ENCODE measurements at regions not wholly inside any gene's neighbourhood (a gene's known extent, or its start where the extent isn't known, plus 50 kb on each side); places are given as distances from the start of the nearest gene placed in this dataset.
"Not testable (repeated sequence)": the region's sequence is repeated elsewhere in the genome, so short reads cannot be mapped to it uniquely, and the experiment has no call there.

- DNase-seq (ENCODE audit: low spot score): no peak
These were observed 335.4 kb upstream of the CDH2 start for GRCh38 chr18:28512357-28512756.

- peak; percentile 3 for DNase-seq (ENCODE audit: low spot score)
These were observed 334.5 kb upstream of the CDH2 start for GRCh38 chr18:28511413-28511821.

DNA sequence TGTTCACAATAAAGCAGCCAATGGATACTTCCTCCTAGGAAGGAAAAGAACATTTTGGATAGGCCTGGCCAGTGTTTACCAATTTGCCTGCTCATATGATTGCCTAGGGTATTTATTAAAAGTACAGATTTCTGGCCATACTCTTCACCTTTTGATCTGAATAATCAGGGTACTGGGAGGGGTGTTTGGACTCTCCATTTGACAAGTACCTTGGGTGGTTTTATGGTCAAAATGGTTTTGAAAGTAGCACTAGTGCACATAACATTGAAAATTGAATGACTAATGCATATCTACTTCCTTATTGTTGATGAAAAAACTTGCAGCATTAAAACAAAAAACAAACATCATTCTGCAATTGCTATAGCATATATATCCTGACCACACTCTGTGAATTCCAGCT lies 333.3 kb upstream of the CDH2 start:
- no peak for DNase-seq (ENCODE audit: low spot score)

GRCh38 chr18:28504066-28504465 lies 327.1 kb upstream of the CDH2 start:
- DNase-seq (ENCODE audit: low spot score): no peak

DNA sequence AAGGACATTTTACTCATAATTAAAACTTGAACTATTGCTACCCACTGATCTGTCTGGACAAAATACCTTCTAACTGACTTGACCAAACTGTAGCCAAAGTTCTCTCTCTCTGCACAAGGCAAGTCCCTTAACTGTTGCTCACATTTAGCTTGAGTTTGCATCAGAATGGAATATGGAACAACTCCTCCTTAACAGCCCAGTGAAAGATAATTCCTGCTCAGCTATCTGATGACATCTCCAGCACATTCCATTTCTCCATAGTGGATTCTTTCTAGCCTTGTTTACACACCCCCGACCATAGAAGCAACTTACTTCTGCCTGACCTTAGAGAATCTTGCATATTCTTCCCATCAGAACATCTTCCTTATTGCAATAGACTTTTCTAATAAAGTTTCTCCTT lies 317.2 kb upstream of the CDH2 start:
- no peak for DNase-seq (ENCODE audit: low spot score)

DNA sequence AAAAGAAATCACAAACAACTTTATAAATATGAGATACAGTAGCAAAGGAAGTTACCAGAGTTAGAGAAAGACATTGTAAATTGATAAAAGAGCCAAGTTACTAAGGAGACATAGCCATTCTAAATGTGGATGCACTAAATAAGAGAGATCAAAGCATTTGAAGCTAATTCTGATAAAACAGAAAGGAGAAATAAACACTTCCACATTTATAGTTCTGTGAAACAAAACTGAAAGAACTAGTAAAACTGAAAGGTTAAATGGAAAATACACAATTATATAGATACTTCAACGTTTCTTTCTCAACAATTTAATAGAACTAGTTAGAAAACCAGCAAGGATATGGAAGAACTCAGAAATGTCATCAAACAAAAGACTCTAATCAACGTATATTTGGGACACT lies 309.0 kb upstream of the CDH2 start:
- no peak for DNase-seq (ENCODE audit: low spot score)

DNA sequence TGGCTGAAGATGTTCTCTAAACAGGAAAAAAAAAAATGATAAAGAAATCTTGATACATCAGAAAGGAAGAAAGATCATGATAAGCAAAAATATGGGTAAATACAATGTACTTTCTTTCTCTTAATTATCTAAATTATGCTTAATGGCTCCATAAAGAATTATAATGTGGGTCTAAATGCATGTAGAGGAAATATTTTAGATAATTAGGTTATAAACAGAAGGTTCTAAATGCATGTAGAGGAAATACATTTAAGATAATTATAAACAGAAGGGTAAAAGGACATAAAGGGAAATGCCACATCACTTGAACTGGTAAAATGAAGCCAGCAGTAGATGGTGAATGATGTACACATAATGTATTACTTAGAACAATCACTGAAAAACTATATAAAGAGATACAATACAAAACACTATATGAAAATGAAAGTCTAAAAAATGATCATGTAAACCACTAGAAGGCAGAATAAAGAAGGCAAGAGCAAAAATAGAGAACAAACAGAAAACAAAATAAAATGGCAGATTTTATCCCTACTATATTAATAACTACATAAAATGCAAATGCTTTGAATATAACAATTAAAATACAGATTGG lies 308.4 kb upstream of the CDH2 start:
- DNase-seq (ENCODE audit: low spot score): no peak

DNA sequence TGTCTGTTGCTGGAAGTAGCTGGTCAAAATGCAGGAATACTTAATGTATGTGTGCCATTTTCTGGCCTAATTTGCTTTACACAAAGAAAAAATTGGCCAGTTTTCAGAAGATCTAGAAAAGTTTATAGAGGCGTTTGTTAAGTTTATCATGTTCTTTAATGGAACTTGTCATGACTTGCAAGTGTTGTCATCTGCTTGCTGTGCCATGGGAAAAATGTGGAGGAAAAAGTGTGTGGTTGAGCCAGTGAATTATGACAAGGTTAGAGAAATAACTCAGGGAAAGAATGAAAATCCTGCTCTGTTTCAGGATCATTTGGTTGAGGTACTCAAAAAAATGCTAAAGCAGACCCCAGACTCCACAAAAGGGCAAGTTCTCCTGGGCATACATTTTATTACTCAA lies 301.6 kb upstream of the CDH2 start:
- no peak for DNase-seq (ENCODE audit: low spot score)

- DNase-seq (ENCODE audit: low spot score): no peak
These were observed 299.4 kb upstream of the CDH2 start for GRCh38 chr18:28476302-28476701.

- DNase-seq (ENCODE audit: low spot score): no peak
These were observed 293.0 kb upstream of the CDH2 start for GRCh38 chr18:28469946-28470345.

DNA sequence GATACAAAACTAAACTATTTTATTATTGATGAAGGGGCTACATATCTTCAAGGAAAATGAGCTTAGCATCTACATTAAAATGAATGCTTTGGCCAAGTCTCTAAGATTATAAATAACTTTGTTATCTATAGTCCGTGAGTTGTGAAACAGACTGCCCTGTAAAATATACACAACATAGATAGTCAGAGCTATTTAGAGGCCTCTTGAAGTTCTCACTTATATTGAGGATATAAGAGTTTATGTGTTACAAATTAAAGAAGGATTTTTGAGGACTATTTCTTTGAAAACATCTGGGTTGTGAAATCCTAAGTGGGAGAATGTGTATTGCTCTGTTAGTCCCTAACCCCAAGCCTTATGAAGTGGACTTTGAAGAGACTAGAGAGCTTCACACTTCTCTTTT lies 292.0 kb upstream of the CDH2 start:
- no peak for DNase-seq (ENCODE audit: low spot score)

GRCh38 chr18:28466204-28466603 lies 289.3 kb upstream of the CDH2 start:
- DNase-seq (ENCODE audit: low spot score): no peak

- no peak for DNase-seq (ENCODE audit: low spot score)
These were observed 282.7 kb upstream of the CDH2 start for GRCh38 chr18:28459587-28459986.

DNA sequence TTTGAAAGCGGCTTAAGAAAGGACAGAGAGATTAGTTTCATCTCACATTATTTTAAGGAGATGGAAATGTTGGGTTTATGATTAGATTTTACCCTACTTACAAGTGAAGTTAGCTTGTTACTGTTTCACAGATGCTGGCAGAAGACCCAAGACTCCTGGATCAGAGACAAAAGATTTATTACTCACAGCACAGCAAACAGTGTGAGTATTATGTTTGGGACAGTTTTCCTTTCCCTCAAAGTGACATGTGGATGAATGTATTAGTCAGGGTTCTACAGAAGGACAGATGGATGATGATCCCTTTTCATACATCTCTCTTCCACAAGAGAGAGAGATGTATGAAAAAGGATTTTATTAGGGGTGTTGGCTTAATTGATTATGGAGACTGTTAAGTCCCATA lies 281.8 kb upstream of the CDH2 start:
- no peak for DNase-seq (ENCODE audit: low spot score)

DNA sequence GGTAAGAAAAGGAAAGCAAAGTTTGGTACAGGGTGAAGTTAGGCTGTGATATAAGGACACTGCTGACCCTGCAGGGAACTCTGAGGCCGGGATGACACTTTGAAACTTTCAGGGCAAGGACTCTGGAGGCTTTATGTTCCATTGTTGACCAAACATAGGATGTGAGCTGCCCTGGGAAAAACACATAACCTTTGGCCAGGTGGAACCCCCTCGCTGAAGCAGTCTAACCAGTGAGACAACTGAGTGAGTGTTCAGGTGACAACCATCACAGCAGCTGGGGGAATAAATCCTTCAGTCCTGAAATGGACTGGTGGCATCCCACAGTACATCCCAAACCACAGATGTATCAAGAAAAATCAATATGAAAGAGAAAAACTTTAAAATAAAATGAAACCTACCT lies 280.9 kb upstream of the CDH2 start:
- DNase-seq (ENCODE audit: low spot score): no peak

GRCh38 chr18:28455971-28456370 lies 279.0 kb upstream of the CDH2 start:
- no peak for DNase-seq (ENCODE audit: low spot score)

DNA sequence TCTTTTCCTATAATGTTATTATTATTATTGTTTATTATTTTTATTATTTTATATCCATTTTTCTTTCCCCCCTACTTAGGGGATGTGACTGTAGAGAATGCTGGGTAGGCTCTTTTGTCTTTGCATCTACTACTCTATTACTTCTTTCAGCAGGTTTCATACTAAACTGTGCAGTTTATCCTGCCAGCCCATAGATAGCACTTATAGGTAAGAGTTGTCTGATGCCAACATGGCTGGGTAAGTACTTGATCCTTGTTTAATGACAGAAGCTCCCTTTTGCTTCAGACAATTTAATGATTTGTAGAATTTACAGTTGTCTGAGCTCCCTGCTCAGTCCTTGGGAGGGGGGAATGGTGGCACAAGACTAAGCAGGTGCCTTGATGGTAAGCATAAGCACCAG lies 262.9 kb upstream of the CDH2 start:
- DNase-seq (ENCODE audit: low spot score): peak; percentile 6

DNA sequence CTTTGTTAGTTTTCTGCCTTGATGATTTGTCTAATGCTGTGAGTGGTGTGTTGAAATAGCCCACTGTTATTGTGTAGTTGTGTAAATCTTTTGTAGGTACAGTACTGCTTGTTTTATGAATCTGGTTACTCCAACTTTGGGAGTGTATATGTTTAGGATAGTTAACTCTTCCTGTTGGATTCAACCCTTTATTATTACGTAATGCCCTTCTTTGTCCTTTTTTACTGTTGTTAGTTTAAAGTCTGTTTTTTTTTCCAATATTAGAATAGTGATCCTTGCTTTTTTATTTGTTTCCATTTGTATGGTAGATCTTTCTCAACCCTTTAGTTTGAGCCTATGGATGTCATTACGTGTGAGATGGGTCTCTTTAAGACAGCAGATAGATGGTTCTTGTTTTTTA lies 261.5 kb upstream of the CDH2 start:
- no peak for DNase-seq (ENCODE audit: low spot score)

- DNase-seq (ENCODE audit: low spot score): no peak
These were observed 255.4 kb upstream of the CDH2 start for GRCh38 chr18:28432339-28432738.

DNA sequence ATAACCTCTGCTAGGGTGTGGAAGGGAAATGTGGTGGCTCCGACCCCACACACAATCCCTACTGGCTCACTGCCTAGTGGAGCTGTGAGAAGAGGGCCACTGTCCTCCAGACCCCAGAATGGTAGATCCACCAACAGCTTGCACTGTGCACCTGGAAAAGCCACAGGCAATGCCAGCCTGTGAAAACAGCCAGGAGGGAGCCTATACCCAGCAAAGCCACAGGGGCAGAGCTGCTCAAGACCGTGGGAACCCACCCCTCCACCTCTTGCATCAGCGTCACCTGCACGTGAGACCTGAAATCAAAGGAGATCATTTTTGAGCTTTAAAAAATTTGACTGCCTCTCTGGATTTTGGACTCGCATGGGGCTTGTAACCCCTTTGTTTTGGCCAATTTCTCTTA lies 249.0 kb upstream of the CDH2 start:
- no peak for DNase-seq (ENCODE audit: low spot score)

DNA sequence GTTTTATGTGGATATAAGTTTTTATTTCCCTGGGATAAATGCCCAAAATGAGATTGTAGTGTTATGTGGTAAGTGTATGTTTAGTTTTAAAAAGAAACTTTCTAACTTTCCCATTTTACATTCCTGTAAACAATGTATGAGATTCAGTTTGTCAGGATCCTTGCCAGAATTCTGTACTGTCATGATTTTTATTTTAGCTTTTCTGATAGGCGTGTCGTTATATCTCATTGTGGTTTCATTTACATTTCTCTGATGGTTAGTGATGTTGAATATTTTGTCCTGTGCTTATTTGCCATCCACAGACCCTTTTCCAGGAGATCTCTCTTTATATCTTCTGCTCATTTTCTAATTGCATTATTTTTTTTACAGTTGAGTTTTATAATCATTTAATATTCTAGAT lies 245.6 kb upstream of the CDH2 start:
- no peak for DNase-seq (ENCODE audit: low spot score)

- DNase-seq (ENCODE audit: low spot score): not testable (repeated sequence)
These were observed 245.0 kb upstream of the CDH2 start for GRCh38 chr18:28421950-28422349.

DNA sequence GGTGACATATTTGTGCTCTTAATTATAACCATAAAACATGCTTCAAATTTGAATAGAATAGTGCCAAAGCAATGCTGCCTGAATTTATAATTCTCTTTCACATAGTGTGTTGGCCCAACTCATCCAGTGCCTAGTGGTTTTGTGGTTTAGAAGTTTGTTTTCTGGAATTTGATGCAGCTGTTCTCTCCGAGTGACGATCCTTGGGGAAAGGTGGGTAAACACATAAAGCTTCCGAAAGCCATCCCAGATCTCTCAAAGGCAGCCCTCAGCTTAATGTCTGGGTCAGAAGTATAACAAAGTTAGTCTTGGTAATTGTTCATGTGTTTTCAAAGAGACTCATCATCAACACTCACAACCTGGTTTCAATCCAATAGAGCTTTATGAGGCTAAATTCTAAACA lies 235.6 kb upstream of the CDH2 start:
- no peak for DNase-seq (ENCODE audit: low spot score)

GRCh38 chr18:28411806-28412205 lies 234.9 kb upstream of the CDH2 start:
- DNase-seq (ENCODE audit: low spot score): no peak

DNA sequence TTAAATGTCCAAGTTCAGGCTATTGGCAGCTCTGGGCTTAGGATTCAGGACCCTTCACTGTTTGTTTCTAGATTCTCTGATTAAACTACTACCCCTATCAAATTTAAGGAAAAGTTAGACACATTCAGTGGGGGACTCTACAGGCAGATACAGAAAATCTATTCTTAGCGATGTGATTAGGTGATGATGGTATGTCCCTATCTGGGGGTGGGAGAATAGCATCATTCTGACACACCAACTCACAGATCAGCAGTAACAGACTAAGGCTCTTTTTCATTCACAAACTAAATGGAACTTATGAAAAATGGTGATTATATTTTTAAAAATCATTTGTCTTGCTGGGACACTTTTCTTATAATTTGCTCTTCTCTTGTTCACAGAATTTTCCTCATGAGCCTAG lies 232.9 kb upstream of the CDH2 start:
- DNase-seq (ENCODE audit: low spot score): no peak

Data from kidney tubule cell (primary cell).